Nephron (organoid): ENCODE measurements at regions not wholly inside any gene's neighbourhood (a gene's known extent, or its start where the extent isn't known, plus 50 kb on each side); places are given as distances from the start of the nearest gene placed in this dataset.

Experiments used
- H3K27ac Mint-ChIP-seq, 3 experiments: 2 replicates each; pipeline ENCODE4 v1.8.0; 2020; ENCODE audit warnings: mixed read lengths in 3 of 3, mild to moderate bottlenecking in 2 of 3, moderate library complexity in 1 of 3
- H3K27me3 Mint-ChIP-seq: 2 replicates; pipeline ENCODE4 v1.8.0; 2021; ENCODE audit warnings: low read depth, mild to moderate bottlenecking, moderate library complexity, mixed read lengths
- H3K36me3 Mint-ChIP-seq: 2 replicates; pipeline ENCODE4 v1.8.0; 2020; ENCODE audit warnings: low read depth, mixed read lengths
- H3K4me1 Mint-ChIP-seq: 2 replicates; pipeline ENCODE4 v1.8.0; 2020; ENCODE audit warnings: mixed read lengths
- H3K4me3 Mint-ChIP-seq, 3 experiments: 2 replicates each; pipeline ENCODE4 v1.8.0; 2020; ENCODE audit warnings: mild to moderate bottlenecking in 3 of 3, mixed read lengths in 3 of 3, moderate library complexity in 2 of 3
- H3K9me3 Mint-ChIP-seq: 2 replicates; pipeline ENCODE4 v1.8.0; 2020; ENCODE audit warnings: mixed read lengths
- TF ChIP-seq, protein P1 (sequence below), 3 experiments: fragments of 200-600 bp; sonication (generic); IDR thresholded peaks; one replicate each; pipeline ENCODE4 v1.5.0; 2021; ENCODE audit warnings: antibody characterized with exemption in 3 of 3; ENCODE audit not compliant: unreplicated experiment in 3 of 3

DNA sequence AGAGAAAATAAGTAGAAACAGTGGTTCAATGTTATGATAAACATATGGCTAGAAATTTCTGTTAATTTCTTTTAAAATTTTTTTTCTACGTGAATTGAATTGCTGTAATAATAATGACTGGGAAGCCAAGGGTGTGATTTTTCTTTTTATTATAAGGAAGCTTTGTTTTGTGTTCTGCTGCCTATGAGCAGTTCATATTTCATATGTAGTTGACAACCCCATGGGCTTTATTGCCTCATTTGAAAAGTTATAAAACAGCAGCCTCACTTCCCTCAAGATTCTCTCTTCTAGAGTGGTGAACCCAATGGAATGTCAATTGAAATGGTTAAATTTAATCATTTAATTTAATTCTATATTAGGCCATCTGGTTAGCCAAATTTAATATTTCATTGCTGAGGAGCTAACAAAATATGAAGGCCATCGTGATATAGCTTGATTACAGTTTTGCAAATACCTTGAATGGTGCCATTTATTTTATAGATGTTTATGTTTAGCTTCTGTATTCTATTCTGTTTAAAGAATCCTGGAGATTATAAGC, 72.6 kb upstream of the DOCK10 start:
- Mint-ChIP-seq H3K4me3 (no peak overlapping the region), H3K27me3 (no peaks in the 10 kb centered on the region), H3K27ac (peak overlapping the region in 2 of 3 experiments; percentile 3 to 51), H3K4me1 (peaks cover 49% of the 10 kb centered on the region), H3K36me3 (no peaks in the 10 kb centered on the region), H3K9me3 (no peaks in the 10 kb centered on the region)
- TF ChIP-seq, protein P1, sequence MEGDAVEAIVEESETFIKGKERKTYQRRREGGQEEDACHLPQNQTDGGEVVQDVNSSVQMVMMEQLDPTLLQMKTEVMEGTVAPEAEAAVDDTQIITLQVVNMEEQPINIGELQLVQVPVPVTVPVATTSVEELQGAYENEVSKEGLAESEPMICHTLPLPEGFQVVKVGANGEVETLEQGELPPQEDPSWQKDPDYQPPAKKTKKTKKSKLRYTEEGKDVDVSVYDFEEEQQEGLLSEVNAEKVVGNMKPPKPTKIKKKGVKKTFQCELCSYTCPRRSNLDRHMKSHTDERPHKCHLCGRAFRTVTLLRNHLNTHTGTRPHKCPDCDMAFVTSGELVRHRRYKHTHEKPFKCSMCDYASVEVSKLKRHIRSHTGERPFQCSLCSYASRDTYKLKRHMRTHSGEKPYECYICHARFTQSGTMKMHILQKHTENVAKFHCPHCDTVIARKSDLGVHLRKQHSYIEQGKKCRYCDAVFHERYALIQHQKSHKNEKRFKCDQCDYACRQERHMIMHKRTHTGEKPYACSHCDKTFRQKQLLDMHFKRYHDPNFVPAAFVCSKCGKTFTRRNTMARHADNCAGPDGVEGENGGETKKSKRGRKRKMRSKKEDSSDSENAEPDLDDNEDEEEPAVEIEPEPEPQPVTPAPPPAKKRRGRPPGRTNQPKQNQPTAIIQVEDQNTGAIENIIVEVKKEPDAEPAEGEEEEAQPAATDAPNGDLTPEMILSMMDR (IDR thresholded peaks at IDR 0.05; ENCODE audit: unreplicated experiment in 3 of 3) = no peak

DNA sequence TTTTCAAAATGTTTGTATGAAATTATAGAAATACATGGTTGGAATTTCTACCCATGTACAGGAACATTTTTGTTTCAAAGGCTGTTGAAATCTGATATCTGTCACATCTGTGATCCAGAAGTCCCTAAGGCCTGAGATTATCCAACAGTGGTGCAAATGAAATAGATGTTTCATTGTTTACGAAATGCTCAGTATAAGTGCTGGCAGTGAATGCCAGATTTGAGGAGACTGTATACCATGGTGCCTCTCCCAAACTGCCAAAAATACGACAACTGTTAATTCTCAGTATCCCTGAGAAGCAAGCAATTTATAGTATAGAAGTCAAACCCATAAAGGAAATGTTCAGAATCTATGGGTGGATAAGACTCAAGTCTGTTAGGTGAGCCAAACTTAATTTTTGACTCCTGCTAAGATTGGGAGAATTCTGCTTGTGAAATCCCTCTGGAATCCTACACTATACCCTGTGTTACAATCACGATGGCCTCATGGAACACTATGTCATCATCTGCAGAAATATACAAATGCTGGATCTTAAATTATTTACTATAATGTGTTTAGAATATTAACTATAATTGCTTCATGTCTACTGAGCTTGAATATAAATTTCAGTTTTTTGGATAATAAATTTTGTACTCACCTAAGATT, 71.2 kb upstream of the DOCK10 start:
- H3K4me3 Mint-ChIP-seq = no peak overlapping the region
- H3K27me3 Mint-ChIP-seq = no peaks in the 10 kb centered on the region
- TF ChIP-seq, protein P1 (IDR thresholded peaks at IDR 0.05; ENCODE audit: unreplicated experiment in 3 of 3) = no peak
- no peaks in the 10 kb centered on the region for H3K9me3 Mint-ChIP-seq
- no peak overlapping the region for H3K27ac Mint-ChIP-seq
- H3K36me3 Mint-ChIP-seq = no peaks in the 10 kb centered on the region
- H3K4me1 Mint-ChIP-seq = peaks cover 39% of the 10 kb centered on the region

DNA sequence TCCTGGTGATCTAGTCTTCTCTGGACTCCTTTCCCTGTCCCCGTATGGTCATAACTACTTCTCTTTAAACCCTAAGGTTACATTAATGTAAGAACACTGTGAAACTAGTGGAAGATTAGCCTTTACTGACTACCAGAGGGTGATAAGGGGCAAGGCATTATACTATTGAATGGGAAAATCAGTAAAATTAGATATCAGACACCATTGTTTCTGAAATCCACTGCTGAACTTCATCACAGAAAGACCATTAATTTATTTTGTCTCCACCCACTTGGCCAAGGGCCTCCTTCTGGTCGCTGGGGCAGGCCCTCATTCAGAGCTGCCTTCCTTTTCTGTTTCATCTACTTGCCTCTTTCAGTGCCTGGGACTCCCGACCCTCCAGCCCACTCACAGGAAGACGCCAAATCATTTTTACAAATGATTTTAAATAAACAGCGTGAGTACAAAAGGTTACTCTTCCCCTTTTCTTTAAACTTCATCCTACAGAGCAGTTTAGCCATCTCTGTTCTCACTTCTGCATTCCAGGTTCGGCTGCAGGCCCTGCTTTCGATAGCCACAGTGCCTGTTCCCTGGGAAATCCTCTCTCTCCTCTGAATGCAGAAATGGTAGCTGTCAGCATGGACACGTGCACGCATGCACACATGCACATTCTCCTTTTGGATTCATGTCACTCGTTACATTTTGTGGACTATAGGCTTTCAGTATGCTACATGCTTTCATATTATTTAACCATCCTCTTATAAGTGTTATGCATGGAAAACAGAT, 70.3 kb upstream of the DOCK10 start:
- peaks cover 37% of the 10 kb centered on the region for H3K4me1 Mint-ChIP-seq

DNA sequence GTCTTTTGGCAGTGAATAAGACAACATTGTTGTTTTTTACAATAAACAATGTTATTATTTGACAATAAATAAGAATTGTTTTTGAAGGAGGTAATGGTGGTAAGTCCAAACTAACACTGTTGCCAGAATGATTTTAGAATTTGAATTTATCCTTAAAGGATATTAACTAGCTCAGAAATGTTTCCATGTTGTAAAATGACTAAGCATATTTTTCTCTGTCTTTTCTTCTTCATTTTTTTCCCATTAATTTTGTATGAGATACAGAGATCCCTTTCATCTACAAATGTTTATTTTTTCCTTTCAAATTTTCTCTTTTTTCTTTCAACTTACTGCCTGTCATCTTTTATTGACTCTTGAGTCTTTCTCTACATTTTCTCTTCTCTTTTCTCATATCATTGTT, 66.5 kb upstream of the DOCK10 start:
- Mint-ChIP-seq H3K27me3 (no peaks in the 10 kb centered on the region), H3K36me3 (no peaks in the 10 kb centered on the region), H3K9me3 (no peaks in the 10 kb centered on the region), H3K4me3 (no peak overlapping the region), H3K4me1 (peaks cover 17% of the 10 kb centered on the region), H3K27ac (no peak overlapping the region)
- TF ChIP-seq, protein P1 (IDR thresholded peaks at IDR 0.05; ENCODE audit: unreplicated experiment in 3 of 3) = no peak

More for the DNA sequence above, 70.3 kb upstream of the DOCK10 start:
- H3K9me3 Mint-ChIP-seq = no peaks in the 10 kb centered on the region
- no peaks in the 10 kb centered on the region for H3K36me3 Mint-ChIP-seq
- no peak overlapping the region for H3K4me3 Mint-ChIP-seq
- TF ChIP-seq, protein P1 (IDR thresholded peaks at IDR 0.05; ENCODE audit: unreplicated experiment in 3 of 3) = no peak
- peak overlapping the region in 1 of 3 experiments; percentile 21 for H3K27ac Mint-ChIP-seq
- H3K27me3 Mint-ChIP-seq = no peaks in the 10 kb centered on the region

DNA sequence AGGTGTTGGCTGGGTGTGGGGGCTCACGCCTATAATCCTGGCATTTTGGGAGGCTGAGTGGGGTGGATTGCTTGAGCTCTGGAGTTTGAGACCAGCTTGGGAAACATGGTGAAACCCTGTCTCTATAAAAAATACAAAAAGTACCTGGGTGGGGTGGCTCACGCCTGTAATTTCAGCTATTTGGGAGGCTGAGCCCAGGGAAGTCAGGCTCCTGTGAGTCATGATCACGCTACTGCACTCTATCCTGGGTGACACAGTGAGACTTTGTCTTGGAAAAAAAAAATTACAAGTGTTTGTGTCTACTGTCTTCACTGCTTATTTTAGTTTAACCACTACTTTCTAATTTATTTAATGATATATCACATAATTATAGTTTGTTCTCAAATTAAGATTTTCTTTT, 62.7 kb upstream of the DOCK10 start:
- Mint-ChIP-seq H3K4me3 (no peak overlapping the region), H3K9me3 (no peaks in the 10 kb centered on the region), H3K36me3 (no peaks in the 10 kb centered on the region), H3K4me1 (peaks cover 4% of the 10 kb centered on the region), H3K27ac (no peak overlapping the region), H3K27me3 (no peaks in the 10 kb centered on the region)
- TF ChIP-seq, protein P1 (IDR thresholded peaks at IDR 0.05; ENCODE audit: unreplicated experiment in 3 of 3) = no peak
